NCI-H2029 (cell line): ENCODE measurements at regions not wholly inside any gene's neighbourhood (a gene's known extent, or its start where the extent isn't known, plus 50 kb on each side); places are given as distances from the start of the nearest gene placed in this dataset.
"Not testable (repeated sequence)": the region's sequence is repeated elsewhere in the genome, so short reads cannot be mapped to it uniquely, and the experiment has no call there.

Experiments
- DNase-seq: peaks from one replicate; lab custom pipeline; 2025; lab: John Stamatoyannopoulos, UW

DNA sequence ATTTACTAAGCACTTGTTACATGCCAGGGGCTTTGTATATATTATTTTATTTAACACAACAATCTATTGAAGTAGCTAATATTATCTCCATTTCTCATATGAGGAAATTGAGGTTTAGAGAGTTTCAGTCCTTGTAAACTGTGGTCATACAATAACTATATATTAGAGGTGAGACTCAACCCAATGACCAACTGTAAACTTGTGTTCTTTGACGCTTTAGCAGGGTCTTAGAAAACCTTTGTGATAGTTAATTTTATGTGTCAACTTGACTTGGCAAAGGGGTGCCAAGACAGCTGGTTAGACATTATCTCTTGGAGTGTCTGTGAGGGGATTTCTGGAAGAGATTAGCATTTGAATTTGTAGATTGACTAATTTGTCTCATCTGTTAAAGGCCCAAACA, 252.4 kb upstream of the B3GALT2 start:
- DNase-seq: no peak

- DNase-seq: no peak
Observed at GRCh38 chr1:193438312-193438711, 251.9 kb upstream of the B3GALT2 start.

- DNase-seq: no peak
Observed at GRCh38 chr1:193437785-193438184, 251.4 kb upstream of the B3GALT2 start.

- DNase-seq: not testable (repeated sequence)
Observed at GRCh38 chr1:193437333-193437732, 250.9 kb upstream of the B3GALT2 start.

DNA sequence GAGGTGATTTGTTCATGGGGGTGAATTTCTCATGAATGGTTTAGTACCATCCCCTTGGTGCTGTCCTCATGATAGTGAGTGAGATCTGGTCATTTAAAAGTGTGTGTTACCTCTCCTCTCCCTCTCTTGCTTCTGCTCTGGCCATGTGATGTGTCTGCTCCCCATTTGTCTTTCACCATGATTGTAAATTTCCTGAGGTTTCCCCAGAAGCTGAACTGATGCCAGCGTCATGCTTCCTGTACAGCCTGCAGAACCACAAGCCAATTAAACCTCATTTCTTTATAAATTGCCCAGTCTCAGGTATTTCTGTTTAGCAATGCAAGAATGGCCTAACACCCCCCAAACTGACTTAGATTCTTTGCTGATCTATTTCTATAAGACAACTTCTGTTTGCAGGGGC, 249.4 kb upstream of the B3GALT2 start:
- DNase-seq: no peak

- DNase-seq: no peak
Observed at GRCh38 chr1:193434319-193434718, 247.9 kb upstream of the B3GALT2 start.

DNA sequence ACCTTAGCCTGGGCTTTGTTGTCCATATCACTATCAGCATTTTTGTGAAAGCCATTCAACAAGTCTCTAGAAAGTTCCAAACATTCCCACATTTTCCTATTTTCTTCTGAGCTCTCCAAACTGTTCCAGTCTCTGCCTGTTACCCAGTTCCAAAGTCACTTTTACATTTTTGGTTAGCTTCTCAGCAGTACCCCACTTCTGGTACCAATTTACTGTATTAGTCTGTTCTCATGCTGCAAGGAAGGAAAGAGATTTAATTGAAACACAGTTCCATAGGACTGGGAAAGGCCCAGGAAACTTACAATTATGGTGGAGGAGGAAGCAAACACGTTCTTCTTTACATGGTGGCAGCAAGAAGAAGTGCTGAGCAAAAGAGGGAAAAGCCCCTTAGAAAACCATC, 247.2 kb upstream of the B3GALT2 start:
- DNase-seq: no peak

DNA sequence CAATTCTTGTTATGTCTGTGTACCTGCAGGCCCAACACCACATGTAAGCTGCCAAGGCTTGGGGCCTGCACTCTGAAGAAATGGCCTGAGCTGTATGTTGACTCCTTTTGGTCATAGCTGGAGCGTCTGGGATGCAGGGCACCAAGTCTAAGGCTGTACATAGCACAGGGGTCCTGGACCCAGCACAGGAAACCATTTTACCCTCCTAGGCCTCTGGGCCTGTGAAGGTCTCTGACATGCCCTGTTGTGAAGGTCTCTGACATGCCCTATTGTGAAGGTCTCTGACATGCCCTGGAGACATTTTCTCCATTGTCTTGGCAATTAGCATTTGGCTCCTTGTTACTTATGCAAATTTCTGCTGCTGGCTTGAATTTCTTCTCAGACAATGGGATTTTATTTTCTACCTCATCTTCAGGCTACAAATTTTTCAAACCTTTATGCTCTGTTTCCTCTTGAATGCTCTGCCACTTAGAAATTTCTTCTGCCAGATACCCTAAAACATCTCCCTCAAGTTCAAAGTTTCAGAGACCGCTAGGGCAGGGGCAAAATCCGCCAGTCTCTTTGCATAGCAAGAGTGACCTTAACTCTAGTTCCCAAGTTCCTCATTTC, 246.7 kb upstream of the B3GALT2 start:
- no peak for DNase-seq

- no peak for DNase-seq
Observed at GRCh38 chr1:193431265-193431977, 245.0 kb upstream of the B3GALT2 start.

GRCh38 chr1:193427524-193427923, 241.1 kb upstream of the B3GALT2 start:
- no peak for DNase-seq

DNA sequence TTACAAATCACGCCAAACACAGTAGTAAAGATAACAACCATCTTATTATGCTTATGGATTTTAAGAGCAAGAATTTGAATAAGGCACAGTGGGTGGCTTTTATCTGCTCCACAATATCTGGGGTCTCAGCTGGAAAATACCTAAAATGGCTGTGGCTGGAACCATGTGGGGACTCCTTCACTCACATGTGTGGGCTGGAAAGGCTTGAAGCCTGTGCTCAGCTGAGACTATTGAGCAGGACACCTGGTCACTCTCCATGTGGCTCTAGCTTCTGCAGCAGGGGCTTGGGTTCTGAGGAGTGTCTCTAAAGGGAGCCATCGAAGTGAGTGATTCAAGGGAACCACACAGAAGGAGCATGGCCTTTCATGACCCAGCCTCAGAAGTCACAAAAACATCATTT, 239.6 kb upstream of the B3GALT2 start:
- DNase-seq: no peak

GRCh38 chr1:193421487-193421886, 235.1 kb upstream of the B3GALT2 start:
- no peak for DNase-seq

DNA sequence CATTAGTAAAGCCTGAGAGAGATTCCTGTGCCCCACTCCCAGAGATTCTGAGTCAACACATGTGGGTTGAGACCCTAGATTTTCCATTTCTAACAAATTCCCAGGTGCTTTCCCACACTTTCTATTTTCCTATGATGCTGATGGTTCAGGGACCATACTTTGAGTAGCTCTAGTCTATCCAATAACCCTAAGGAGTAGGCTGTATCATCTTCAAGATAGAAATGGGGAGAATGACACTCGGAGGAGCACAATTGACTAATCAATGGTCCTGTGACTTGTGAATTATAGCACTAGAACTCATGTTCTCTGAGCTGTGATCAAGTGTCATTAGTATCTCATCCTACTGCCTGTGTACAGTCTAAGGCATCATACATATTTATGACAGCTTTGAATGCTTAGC, 232.9 kb upstream of the B3GALT2 start:
- no peak for DNase-seq

GRCh38 chr1:193418745-193419058, 232.3 kb upstream of the B3GALT2 start:
- no peak for DNase-seq

DNA sequence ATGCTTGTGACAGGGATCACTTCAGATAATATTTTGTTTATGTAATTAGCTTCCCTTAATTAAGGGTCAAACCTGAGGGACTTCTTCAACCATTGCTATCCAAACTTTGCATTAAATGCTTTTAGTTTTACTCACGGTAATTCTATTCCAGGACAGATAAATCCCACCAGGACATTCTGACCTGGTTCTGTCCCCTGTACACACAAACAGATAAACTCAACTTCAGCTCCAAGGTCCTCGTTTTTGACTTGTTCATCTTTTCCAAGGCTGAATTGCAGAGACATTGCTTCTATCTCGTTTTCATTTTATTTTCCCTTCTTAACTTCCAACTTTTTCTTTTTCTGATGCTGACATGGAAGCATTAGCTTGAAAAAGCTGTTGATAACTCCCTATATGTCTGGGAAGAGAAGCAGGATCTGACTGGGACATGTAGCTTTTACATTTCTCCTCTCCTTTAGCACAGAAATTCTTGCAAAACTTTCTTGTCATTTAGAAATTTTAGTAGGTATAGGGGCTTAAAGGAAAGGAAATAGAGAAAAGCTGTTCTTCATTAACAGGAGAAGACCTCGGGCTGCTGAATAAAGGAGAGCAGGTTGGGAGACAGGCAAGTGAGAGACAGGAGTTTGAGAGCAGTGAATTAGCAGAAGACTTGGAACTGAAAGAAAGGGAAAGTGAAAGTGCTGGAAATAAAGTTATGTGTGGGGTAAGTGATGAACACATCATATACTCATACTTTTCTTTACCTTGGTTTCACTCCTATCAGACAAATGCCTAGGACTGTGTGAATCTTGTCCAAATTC, 231.7 kb upstream of the B3GALT2 start:
- no peak for DNase-seq

DNA sequence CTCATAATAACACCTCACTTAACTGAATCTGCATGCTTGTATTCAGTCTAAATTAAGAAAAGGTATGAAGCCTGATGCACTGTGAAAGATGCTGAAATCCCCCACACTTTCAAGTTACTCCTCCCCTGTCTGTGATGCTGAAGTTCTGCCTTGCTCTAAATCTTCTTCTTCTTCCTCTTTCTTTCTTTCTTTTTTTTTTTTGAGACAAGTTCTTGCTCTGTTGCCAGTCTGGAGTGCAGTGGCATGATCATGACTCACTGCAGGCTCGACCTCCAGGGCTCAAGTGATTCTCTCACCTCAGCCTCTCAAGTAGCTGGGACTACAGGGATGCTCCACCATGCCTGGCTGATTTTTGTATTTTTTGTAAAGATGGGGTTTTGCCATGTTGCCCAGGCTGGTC, 231.0 kb upstream of the B3GALT2 start:
- DNase-seq: no peak

- no peak for DNase-seq
Observed at GRCh38 chr1:193416226-193417024, 230.0 kb upstream of the B3GALT2 start.

GRCh38 chr1:193415256-193415655, 228.8 kb upstream of the B3GALT2 start:
- DNase-seq: no peak

GRCh38 chr1:193413376-193413775, 227.0 kb upstream of the B3GALT2 start:
- no peak for DNase-seq

DNA sequence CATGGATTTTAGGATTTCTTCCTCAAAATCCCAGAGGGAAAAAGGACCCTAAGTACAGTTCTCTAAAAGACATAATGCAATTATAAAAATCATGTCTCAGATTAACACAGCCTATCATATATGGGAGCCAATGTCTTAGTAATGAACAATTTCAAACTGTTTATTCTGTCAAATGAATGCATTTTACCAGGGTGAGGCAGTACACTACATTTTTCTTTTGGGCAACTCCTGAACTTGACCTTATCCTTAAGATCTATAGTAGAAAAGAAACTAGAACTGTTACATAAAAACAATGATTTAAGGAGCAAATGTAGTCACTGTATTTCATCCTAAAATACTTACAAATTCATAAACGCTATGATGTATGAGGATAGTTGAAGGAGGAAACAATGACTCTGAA, 226.3 kb upstream of the B3GALT2 start:
- DNase-seq: no peak

- DNase-seq: no peak
Observed at GRCh38 chr1:193411714-193412113, 225.3 kb upstream of the B3GALT2 start.

GRCh38 chr1:193411215-193411614, 224.8 kb upstream of the B3GALT2 start:
- DNase-seq: no peak
